GM19438 (cell line): ENCODE measurements at regions not wholly inside any gene's neighbourhood (a gene's known extent, or its start where the extent isn't known, plus 50 kb on each side); places are given as distances from the start of the nearest gene placed in this dataset.

ENCODE experiments used
- ATAC-seq: cut with Tn5 transposase; IDR thresholded peaks from one replicate; pipeline ENCODE4 v1.9.1; 2021; ENCODE audit warnings: low read depth; ENCODE audit not compliant: unreplicated experiment

DNA sequence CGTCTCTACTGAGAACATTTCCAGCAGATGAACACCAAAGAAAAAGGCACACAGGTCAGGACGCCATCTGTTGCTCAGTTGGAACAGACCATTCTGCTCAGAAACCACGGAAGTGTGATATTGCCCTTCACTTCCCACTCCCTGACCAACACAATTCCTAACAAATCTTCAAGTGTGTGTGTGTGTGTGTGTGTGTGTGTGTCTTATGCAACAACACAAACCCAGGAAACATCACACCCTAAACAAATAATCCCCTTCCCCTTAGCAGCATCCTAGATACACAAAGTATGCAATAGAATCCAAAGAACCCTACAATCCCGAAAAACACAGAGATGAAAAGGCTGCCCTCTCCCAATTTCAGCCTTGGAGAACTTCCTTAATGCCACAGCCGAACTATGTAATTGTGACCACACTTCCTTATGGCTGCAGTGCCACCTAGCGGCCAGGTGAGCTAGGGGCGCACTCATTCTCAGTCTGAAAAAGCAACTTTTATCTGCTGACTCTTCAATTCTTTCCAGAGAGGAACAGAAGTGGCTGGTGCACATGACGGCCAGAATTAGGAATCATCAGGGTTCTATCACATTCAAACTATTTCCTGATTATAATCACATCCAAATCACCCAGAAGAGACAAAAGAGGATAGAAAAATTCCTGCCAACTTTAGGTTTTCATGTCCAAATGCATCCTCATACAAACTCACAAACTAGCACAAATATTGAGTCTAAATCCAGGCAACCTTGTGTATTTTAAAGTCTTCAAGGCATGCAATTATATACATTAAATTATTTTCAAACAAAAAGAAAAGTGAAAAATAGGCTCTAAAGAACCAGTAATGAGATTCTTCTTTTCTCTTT is 164.9 kb downstream of the DHX15 start:
- ATAC-seq, result peak; percentile 87

GRCh38 chr4:24417206-24417605 is 167.1 kb downstream of the DHX15 start:
- ATAC-seq, result no peak

GRCh38 chr4:24416293-24416692 is 168.1 kb downstream of the DHX15 start:
- ATAC-seq, result no peak

GRCh38 chr4:24413311-24413784 is 171.0 kb downstream of the DHX15 start:
- ATAC-seq, result no peak

- ATAC-seq, result no peak
Observed at GRCh38 chr4:24411806-24412205, 172.5 kb downstream of the DHX15 start.

GRCh38 chr4:24411299-24411698 is 173.1 kb downstream of the DHX15 start:
- ATAC-seq, result no peak

- ATAC-seq, result no peak
Observed at GRCh38 chr4:24408640-24409039, 175.7 kb downstream of the DHX15 start.

- ATAC-seq, result no peak
Observed at GRCh38 chr4:24405926-24406325, 178.4 kb downstream of the DHX15 start.

GRCh38 chr4:24405341-24405740 is 179.0 kb downstream of the DHX15 start:
- ATAC-seq, result no peak

- ATAC-seq, result no peak
Observed at GRCh38 chr4:24404281-24404680, 180.1 kb downstream of the DHX15 start.

- no peak for ATAC-seq
Observed at GRCh38 chr4:24403265-24403664, 181.1 kb downstream of the DHX15 start.

GRCh38 chr4:24400537-24400936 is 183.8 kb downstream of the DHX15 start:
- ATAC-seq, result no peak

- ATAC-seq, result no peak
Observed at GRCh38 chr4:24396988-24397387, 187.4 kb downstream of the DHX15 start.

DNA sequence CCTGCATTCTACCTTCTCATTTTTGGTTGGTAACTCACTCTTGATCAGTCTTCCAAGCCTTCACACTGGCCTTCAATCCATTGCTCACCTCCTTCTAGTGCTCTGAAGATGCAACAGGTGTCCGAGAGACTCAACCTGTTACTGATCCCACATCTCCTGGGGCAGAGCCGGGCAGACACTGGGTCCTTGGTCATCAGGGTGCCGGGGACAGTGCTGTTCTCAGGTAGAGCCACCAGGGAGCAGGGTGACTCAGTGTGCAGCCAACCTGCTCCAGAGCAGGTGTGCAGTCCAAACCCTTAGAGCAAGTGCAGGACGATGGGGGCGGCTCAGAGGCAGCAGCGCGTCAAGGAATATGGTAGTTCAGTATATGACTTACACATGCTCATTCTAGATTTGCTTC is 188.4 kb downstream of the DHX15 start:
- no peak for ATAC-seq

GRCh38 chr4:24394041-24394440 is 190.3 kb downstream of the DHX15 start:
- ATAC-seq, result no peak

DNA sequence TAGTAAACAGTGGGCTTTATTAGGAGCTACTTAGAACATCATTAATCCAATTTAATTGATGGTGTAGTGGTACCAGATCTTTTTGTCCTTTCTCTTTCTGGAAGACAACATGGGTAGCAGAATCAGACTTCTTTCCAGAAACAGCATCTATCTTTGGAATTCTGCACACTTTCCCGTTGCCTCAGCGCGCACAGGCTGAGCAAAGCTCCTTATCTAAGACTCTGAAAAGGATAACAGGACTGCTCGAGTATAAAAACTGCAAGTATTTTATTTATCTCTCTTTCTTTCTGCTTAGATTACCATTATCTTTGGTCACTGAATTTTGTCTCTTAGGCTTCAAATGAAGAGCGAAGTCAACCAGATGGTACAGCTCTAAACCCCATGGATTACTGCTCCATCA is 191.7 kb downstream of the DHX15 start:
- no peak for ATAC-seq

- ATAC-seq, result no peak
Observed at GRCh38 chr4:24382381-24382780, 202.0 kb downstream of the DHX15 start.

DNA sequence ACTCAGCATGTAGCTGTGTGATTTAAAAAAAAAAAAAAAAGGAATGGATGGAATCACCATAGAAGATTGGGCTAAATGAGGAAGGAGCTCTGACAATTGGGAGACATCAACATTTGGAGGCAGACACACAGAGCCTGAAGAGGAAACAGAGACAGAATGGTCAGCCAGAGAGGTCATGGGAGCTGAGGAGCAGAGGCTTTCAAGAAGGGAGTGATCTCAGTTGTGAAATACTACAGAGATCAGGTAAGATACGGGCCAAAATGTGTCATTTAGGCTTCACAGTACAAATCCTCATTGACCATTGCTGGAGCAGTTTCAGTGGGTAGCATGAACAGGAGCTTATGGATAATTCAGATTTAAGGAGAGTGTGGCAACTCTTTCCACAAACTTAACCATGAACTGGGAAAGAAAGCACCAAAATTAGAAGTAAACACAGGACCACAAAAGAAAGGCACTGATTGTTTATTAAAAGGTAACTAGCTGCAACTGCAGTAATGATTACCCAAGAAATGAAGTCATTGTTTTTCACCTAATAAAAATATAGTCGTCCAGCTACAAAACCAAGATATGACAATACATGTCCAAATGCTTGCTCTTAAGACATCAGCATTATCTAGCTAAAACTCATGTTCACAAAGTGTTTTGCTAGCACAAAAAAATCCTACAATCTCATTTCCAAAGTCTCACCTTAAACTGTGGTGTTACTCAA is 203.2 kb downstream of the DHX15 start:
- no peak for ATAC-seq

- ATAC-seq, result no peak
Observed at GRCh38 chr4:24373704-24374103, 210.7 kb downstream of the DHX15 start.

- no peak for ATAC-seq
Observed at GRCh38 chr4:24372881-24373280, 211.5 kb downstream of the DHX15 start.

DNA sequence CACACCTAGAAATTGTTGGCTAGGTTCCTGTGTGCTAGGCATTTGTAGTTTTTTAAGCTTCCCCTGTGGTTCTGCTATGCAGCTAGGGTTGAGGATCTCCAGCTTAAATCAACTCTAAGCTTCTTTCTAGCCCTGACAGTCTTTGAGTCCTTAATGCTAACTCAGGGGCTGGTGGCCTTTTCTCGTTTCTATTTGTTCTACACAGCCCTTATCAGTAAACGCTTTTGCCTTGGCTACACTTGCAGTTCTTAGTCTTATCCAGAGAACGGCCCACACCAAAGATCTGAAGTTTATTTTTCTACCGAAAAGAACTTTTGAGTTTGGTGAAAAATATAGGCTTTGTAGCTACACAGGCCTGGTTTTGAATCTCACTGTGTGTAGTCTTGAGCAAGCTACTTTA is 212.0 kb downstream of the DHX15 start:
- no peak for ATAC-seq

DNA sequence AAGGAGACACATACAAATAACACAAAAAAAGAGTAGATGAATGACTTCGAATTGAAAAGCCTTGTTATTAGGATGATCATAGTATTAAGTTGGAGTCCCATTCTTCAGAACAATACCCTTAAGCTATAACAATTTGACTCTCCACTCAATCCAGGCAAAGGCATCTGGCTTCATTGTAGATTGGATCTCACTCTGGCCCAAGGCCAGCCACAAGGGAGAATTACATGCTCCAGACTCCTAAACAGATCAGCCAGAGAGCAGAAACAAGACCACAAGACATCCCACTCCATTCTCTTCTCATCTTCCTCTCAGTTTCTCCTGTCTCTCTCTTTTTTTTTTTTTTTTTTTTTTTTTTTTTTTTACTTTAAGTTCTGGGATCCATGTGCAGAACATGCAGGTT is 213.9 kb downstream of the DHX15 start:
- no peak for ATAC-seq
